ENCODE measurements at regions not wholly inside any gene's neighbourhood (a gene's known extent, or its start where the extent isn't known, plus 50 kb on each side); places are given as distances from the start of the nearest gene placed in this dataset.

- TF ChIP-seq EZH2 (IDR thresholded peaks at IDR 0.05; ENCODE audit: borderline replicate concordance) = no peak
- no peak for TF ChIP-seq CTCF (IDR thresholded peaks at IDR 0.05; ENCODE audit: poor library complexity)
- no peak for TF ChIP-seq EZH2phosphoT487 (IDR thresholded peaks at IDR 0.05; ENCODE audit: low read depth, severe bottlenecking, unreplicated experiment)
Measured at GRCh38 chr13:88707646-88708045, 1036.5 kb downstream of the SLITRK5 start.
